Endothelial cell of umbilical vein (primary cell): ENCODE measurements at regions not wholly inside any gene's neighbourhood (a gene's known extent, or its start where the extent isn't known, plus 50 kb on each side); places are given as distances from the start of the nearest gene placed in this dataset.

Experiments used
- BruUV-seq: library from RNA; stranded (reverse); fragments of 400-500 nt; replicated peaks from 2 replicates; lab custom pipeline; 2021; lab: Mats Ljungman, UMichigan
- CTCF ChIA-PET: fragments of 300-600, 350-600 bp; sonication (Branson Sonifier 250); formaldehyde crosslinking; loops from one replicate; lab custom pipeline; 2021; ENCODE audit warnings: antibody characterized with exemption, inconsistent platforms; lab: Charles Lee
- POLR2A ChIA-PET: fragments of 300-600, 350-600 bp; sonication (Branson Sonifier 250); formaldehyde crosslinking; loops from one replicate; lab custom pipeline; 2021; ENCODE audit warnings: antibody characterized with exemption, inconsistent platforms; lab: Charles Lee
- DNase-seq: peaks from one replicate; pipeline ENCODE4 v3.0.0-alpha.2; 2011; ENCODE audit warnings: low read depth, low spot score
- FAIRE-seq: peaks from 2 replicates; lab custom pipeline; 2011; peaks lifted over from hg19 to GRCh38; lab: Jason Lieb, UNC
- H2AFZ ChIP-seq: 2 replicates; pipeline ENCODE4 v1.6.0; 2012; ENCODE audit warnings: low read depth, low read length, control low read depth, inconsistent platforms
- H3K27ac ChIP-seq: 2 replicates; pipeline ENCODE4 v1.5.1; 2011; ENCODE audit warnings: low read depth, mild to moderate bottlenecking, control low read depth, low read length, moderate library complexity; ENCODE audit not compliant: insufficient read depth
- H3K27me3 ChIP-seq, 2 experiments: 2 replicates each; pipeline versions ENCODE4 v1.6.0 to v1.6.1; 2011; ENCODE audit warnings: low read length in 2 of 2, mixed read lengths in 1 of 2; ENCODE audit not compliant: control insufficient read depth in 2 of 2, insufficient read depth in 2 of 2
- H3K36me3 ChIP-seq, 2 experiments: 2 replicates in 1 of 2; 3 replicates in 1 of 2; pipeline ENCODE4 v1.5.1; 2011; ENCODE audit warnings: low read length in 2 of 2, mild to moderate bottlenecking in 1 of 2, moderate library complexity in 1 of 2; ENCODE audit not compliant: control insufficient read depth in 2 of 2, insufficient read depth in 2 of 2; ENCODE audit errors: extremely low read depth in 1 of 2
- H3K4me1 ChIP-seq: 3 replicates; pipeline ENCODE4 v1.5.1; 2011; ENCODE audit warnings: mild to moderate bottlenecking, low read length; ENCODE audit not compliant: control insufficient read depth, insufficient read depth; ENCODE audit errors: extremely low read depth
- H3K4me2 ChIP-seq: 2 replicates; pipeline ENCODE4 v1.6.1; 2011; ENCODE audit warnings: low read length, control low read depth, mixed read lengths; ENCODE audit not compliant: insufficient read depth
- H3K4me3 ChIP-seq, 3 experiments: fragments of 200-600 bp in 1 of 3; sonication (generic), shearing (Covaris generic) in 1 of 3; replicated peaks in 1 of 3; 2 replicates each; pipeline ENCODE4 v1.5.1; 2011 to 2016; ENCODE audit warnings: control low read depth in 3 of 3, low read length in 3 of 3, mild to moderate bottlenecking in 2 of 3, inconsistent platforms in 1 of 3, low read depth in 1 of 3, moderate library complexity in 1 of 3; ENCODE audit not compliant: insufficient read depth in 1 of 3
- H3K79me2 ChIP-seq: 2 replicates; pipeline ENCODE4 v1.6.0; 2012; ENCODE audit warnings: low read length, inconsistent platforms; ENCODE audit not compliant: control insufficient read depth, insufficient read depth
- H3K9ac ChIP-seq: replicated peaks from 2 replicates; pipeline ENCODE3; 2011; ENCODE audit warnings: low read length, control low read depth; ENCODE audit not compliant: insufficient read depth; ENCODE audit errors: extremely low read depth
- H3K9me1 ChIP-seq: replicated peaks from 3 replicates; pipeline ENCODE4 v1.6.0; 2011; ENCODE audit warnings: mild to moderate bottlenecking, low read length; ENCODE audit not compliant: control insufficient read depth, insufficient read depth; ENCODE audit errors: extremely low read depth
- H3K9me3 ChIP-seq: replicated peaks from 2 replicates; pipeline ENCODE4 v1.5.1; 2012; ENCODE audit warnings: low read length, inconsistent platforms; ENCODE audit not compliant: control insufficient read depth, insufficient read depth
- H4K20me1 ChIP-seq: replicated peaks from 2 replicates; pipeline ENCODE3; 2011; ENCODE audit warnings: mild to moderate bottlenecking, low read length; ENCODE audit not compliant: control insufficient read depth, insufficient read depth; ENCODE audit errors: extremely low read depth
- CTCF ChIP-seq, 2 donors: IDR thresholded peaks; 1 replicate in 1 of 2; 2 replicates in 1 of 2; pipeline ENCODE4 v1.5.1; 2011; ENCODE audit warnings: low read length in 2 of 2, mild to moderate bottlenecking in 2 of 2, moderate library complexity in 2 of 2, control low read depth in 1 of 2, inconsistent platforms in 1 of 2, low read depth in 1 of 2; ENCODE audit not compliant: insufficient read depth in 1 of 2; ENCODE audit errors: extremely low read depth in 1 of 2
- EZH2 ChIP-seq: IDR thresholded peaks from 2 replicates; pipeline ENCODE4 v1.6.1; 2012; ENCODE audit warnings: borderline replicate concordance, low read depth, mild to moderate bottlenecking, moderate library complexity, low read length, inconsistent platforms; ENCODE audit not compliant: severe bottlenecking
- FOS ChIP-seq: IDR thresholded peaks from 2 replicates; pipeline ENCODE4 v1.6.1; 2011; ENCODE audit warnings: mild to moderate bottlenecking, low read length, moderate library complexity, borderline replicate concordance; ENCODE audit not compliant: insufficient read depth
- GATA2 ChIP-seq: IDR thresholded peaks from 2 replicates; pipeline ENCODE4 v1.7.0; 2011; ENCODE audit warnings: low read depth, mild to moderate bottlenecking, moderate library complexity, mixed read lengths, low read length; ENCODE audit not compliant: insufficient read length, insufficient read depth
- JUN ChIP-seq: IDR thresholded peaks from 2 replicates; pipeline ENCODE4 v1.6.1; 2011; ENCODE audit warnings: borderline replicate concordance, low read depth; ENCODE audit not compliant: insufficient read length, insufficient read depth
- MAX ChIP-seq: IDR thresholded peaks from 2 replicates; pipeline ENCODE4 v1.6.1; 2011; ENCODE audit not compliant: insufficient read depth, insufficient read length
- MYC ChIP-seq: IDR thresholded peaks from one replicate; pipeline ENCODE4 v1.6.1; 2011; ENCODE audit warnings: mild to moderate bottlenecking, low read depth, low read length
- POLR2A ChIP-seq: IDR thresholded peaks from 2 replicates; pipeline ENCODE4 v1.6.1; 2012; ENCODE audit warnings: low read depth, mild to moderate bottlenecking, control low read depth, low read length
- POLR2AphosphoS5 ChIP-seq: IDR thresholded peaks from 2 replicates; pipeline ENCODE4 v1.6.1; 2012; ENCODE audit warnings: low read depth, mild to moderate bottlenecking, control low read depth, low read length, moderate library complexity; ENCODE audit not compliant: insufficient read depth
- dilution Hi-C: fragments of 300-500 bp; cut with MboI; formaldehyde crosslinking; loops from one replicate; pipeline ENCODE4 v1.15.0; 2019; ENCODE audit warnings: low sequenced_read_pairs; ENCODE audit not compliant: extremely low pct_ligation_motif_present
- intact Hi-C: fragments of 100-400 bp; cut with micrococcal nuclease; formaldehyde crosslinking; loops from one replicate; pipeline ENCODE4 v1.10.0; 2022

- dilution Hi-C loops (no loop called here), intact Hi-C loops (no loop called here)
- no peaks in the 10 kb centered on the region for H4K20me1 ChIP-seq
- H3K9me3 ChIP-seq, result no peaks in the 10 kb centered on the region
- no peak for FAIRE-seq
- ChIA-PET CTCF (interaction anchor here (1.1 to 2.7 kb wide), 3 partner anchors 18 to 137 kb away, joined by 3 to 7 read pairs (median 5); no protein-coding TSS in a partner anchor), POLR2A (interaction anchor here (0.7 kb wide), 1 partner anchor 77 kb away, joined by 4 read pairs; no protein-coding TSS in a partner anchor)
- BruUV-seq, result no TSS peak
- H3K9ac ChIP-seq, result no peak overlapping the region
- no peaks in the 10 kb centered on the region for H3K4me1 ChIP-seq
- peaks cover 10 to 42% of the 10 kb centered on the region in 2 experiments for H3K27me3 ChIP-seq
- DNase-seq, result no peak
- H3K36me3 ChIP-seq, result no peaks in the 10 kb centered on the region
- no peak overlapping the region for H3K4me3 ChIP-seq
- TF ChIP-seq GATA2 (no peak), POLR2AphosphoS5 (no peak), POLR2A (no peak), MYC (no peak), EZH2 (no peak), MAX (no peak), JUN (no peak), CTCF (IDR thresholded peaks at IDR 0.05; ENCODE audit: extremely low read depth in 1 of 2, insufficient read depth in 1 of 2, low read depth in 1 of 2, low read length in 2 of 2) (no peak), FOS (no peak)
- H3K4me2 ChIP-seq, result no peak overlapping the region
- H2AFZ ChIP-seq, result no peak overlapping the region
- H3K9me1 ChIP-seq, result no peaks in the 10 kb centered on the region
- H3K79me2 ChIP-seq, result no peaks in the 10 kb centered on the region
- H3K27ac ChIP-seq, result no peak overlapping the region
Measured at GRCh38 chr5:71974165-71974564, 133.1 kb upstream of the MAP1B start.
